PC-9 (cell line): ENCODE measurements at regions not wholly inside any gene's neighbourhood (a gene's known extent, or its start where the extent isn't known, plus 50 kb on each side); places are given as distances from the start of the nearest gene placed in this dataset.

Experiments used
- EZH2 ChIP-seq: fragments of 200-600 bp; sonication (generic); IDR thresholded peaks from 2 replicates; pipeline ENCODE4 v1.8.0; 2017; ENCODE audit warnings: antibody characterized with exemption, low read depth
- TF ChIP-seq, protein P1 (sequence below): fragments of 200-600 bp; sonication (generic); conservative IDR thresholded peaks from 2 replicates; pipeline ENCODE4 v1.6.1; 2017; ENCODE audit warnings: mixed run types, antibody characterized with exemption, mild to moderate bottlenecking, moderate library complexity

DNA sequence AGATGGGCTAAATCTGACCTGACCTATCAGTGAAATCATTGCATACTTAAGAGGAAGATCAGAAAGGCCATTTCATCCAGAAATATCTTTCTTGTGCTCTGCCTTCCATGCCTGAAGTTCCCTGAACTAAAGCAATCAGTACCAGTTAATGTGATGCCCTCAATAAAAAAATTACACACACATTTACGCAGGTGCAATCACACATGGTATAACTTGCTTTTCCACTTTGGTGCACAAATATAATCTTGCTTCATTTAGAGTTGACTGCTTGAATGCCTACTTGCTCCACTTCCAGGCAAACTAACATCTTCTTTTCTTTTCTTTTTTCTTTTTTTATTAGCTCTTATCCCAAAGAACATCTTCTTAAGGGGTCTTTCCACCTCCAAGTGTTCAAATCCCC lies 58.3 kb upstream of the KIF5B start:
- TF ChIP-seq, protein P1, sequence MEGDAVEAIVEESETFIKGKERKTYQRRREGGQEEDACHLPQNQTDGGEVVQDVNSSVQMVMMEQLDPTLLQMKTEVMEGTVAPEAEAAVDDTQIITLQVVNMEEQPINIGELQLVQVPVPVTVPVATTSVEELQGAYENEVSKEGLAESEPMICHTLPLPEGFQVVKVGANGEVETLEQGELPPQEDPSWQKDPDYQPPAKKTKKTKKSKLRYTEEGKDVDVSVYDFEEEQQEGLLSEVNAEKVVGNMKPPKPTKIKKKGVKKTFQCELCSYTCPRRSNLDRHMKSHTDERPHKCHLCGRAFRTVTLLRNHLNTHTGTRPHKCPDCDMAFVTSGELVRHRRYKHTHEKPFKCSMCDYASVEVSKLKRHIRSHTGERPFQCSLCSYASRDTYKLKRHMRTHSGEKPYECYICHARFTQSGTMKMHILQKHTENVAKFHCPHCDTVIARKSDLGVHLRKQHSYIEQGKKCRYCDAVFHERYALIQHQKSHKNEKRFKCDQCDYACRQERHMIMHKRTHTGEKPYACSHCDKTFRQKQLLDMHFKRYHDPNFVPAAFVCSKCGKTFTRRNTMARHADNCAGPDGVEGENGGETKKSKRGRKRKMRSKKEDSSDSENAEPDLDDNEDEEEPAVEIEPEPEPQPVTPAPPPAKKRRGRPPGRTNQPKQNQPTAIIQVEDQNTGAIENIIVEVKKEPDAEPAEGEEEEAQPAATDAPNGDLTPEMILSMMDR = no peak
- no peak for TF ChIP-seq EZH2
